Tibial nerve (tissue), 3 donors: ENCODE measurements at regions not wholly inside any gene's neighbourhood (a gene's known extent, or its start where the extent isn't known, plus 50 kb on each side); places are given as distances from the start of the nearest gene placed in this dataset.
"Not testable (repeated sequence)": the region's sequence is repeated elsewhere in the genome, so short reads cannot be mapped to it uniquely, and the experiment has no call there.

ENCODE experiments used
- CTCF ChIP-seq, 5 experiments: fragments of 200-600 bp in 3 of 5; fragments of 450-650 bp in 2 of 5; sonication (generic) in 3 of 5; IDR thresholded peaks; one replicate each; pipeline ENCODE4 v1.5.1; 2016 to 2019; ENCODE audit warnings: antibody characterized with exemption in 5 of 5, mild to moderate bottlenecking in 3 of 5, moderate library complexity in 2 of 5
- POLR2A ChIP-seq, 2 donors: fragments of 450-650 bp; IDR thresholded peaks; one replicate each; pipeline ENCODE4 v1.6.1; 2017; ENCODE audit warnings: antibody characterized with exemption in 2 of 2, mild to moderate bottlenecking in 2 of 2, moderate library complexity in 2 of 2

GRCh38 chr14:105720852-105721601, 194.6 kb downstream of the TMEM121 start:
- TF ChIP-seq POLR2A, CTCF (IDR thresholded peaks at IDR 0.05): not testable (repeated sequence)
